ENCODE measurements at regions not wholly inside any gene's neighbourhood (a gene's known extent, or its start where the extent isn't known, plus 50 kb on each side); places are given as distances from the start of the nearest gene placed in this dataset.
"Not testable (repeated sequence)": the region's sequence is repeated elsewhere in the genome, so short reads cannot be mapped to it uniquely, and the experiment has no call there.

DNA sequence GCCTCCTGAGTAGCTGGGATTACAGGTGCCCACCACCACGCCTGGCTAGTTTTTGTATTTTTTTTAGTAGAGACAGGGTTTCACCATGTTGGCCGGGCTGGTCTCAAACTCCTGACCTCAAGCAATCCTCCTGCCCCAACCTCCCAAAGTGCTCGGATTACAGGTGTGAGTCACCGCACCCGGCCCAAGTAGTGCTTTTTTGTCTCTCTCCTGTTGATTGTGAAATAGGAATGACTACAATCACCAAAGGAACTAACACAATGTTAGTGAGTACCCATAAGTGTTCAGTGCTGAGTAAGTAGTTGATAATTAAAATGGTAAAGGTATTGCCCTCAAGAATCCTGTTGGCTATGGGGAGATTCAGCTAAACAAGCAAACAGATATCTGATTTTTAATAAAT, 294.1 kb upstream of the LYZL1 start:
- CTCF ChIA-PET = interaction anchor here (1.2 to 2.9 kb wide), 2 partner anchors 310 to 330 kb away, joined by 3 to 22 read pairs; no protein-coding TSS in a partner anchor
- H3K4me1 ChIP-seq (ENCODE audit: control insufficient read depth, insufficient read depth, low read length) = not testable (repeated sequence)
- 0 out of 2 replicates have a peak, but pooled peaks have one; percentile 24 for TF ChIP-seq ZNF664 (tag by site-specific recombination; IDR thresholded peaks at IDR 0.05)

GRCh38 chr10:28995497-28995896, 293.4 kb upstream of the LYZL1 start:
- ChIA-PET CTCF (interaction anchor here (0.7 to 2.9 kb wide), 2 partner anchors 9 to 331 kb away, joined by 4 to 22 read pairs; no protein-coding TSS in a partner anchor), POLR2A (no interaction called here)
- Histone ChIP-seq H3K4me3 (ENCODE audit: low read depth, low read length) (no peak overlapping the region), H3K4me1 (ENCODE audit: control insufficient read depth, insufficient read depth, low read length) (no peaks in the 10 kb centered on the region), H3K9me3 (ENCODE audit: control insufficient read depth, insufficient read depth, low read depth, low read length) (no peaks in the 10 kb centered on the region), H3K27ac (ENCODE audit: extremely low read depth, low read depth, low read length) (no peak overlapping the region), H3K36me3 (ENCODE audit: control insufficient read depth in 2 of 2, insufficient read depth in 1 of 2, low read length in 2 of 2) (no peaks in the 10 kb centered on the region)
- TF ChIP-seq ZNF654 (tag by site-specific recombination; IDR thresholded peaks at IDR 0.05; ENCODE audit: low read depth) = no peak
- no peak for TF ChIP-seq ZNF670 (tag by site-specific recombination; IDR thresholded peaks at IDR 0.05; ENCODE audit: low read depth)
- TF ChIP-seq ZNF830 (tag by site-specific recombination; IDR thresholded peaks at IDR 0.05; ENCODE audit: low read depth) = no peak
- TF ChIP-seq ZNF24 (tag by site-specific recombination; IDR thresholded peaks at IDR 0.05) = no peak
- TF ChIP-seq KLF16 (tag by site-specific recombination; IDR thresholded peaks at IDR 0.05) = no peak
- no peak for TF ChIP-seq ZNF629 (tag by site-specific recombination; IDR thresholded peaks at IDR 0.05)
- no peak for TF ChIP-seq HOXC10 (CRISPR knock-in tag; IDR thresholded peaks at IDR 0.05)
- TF ChIP-seq, protein P1, sequence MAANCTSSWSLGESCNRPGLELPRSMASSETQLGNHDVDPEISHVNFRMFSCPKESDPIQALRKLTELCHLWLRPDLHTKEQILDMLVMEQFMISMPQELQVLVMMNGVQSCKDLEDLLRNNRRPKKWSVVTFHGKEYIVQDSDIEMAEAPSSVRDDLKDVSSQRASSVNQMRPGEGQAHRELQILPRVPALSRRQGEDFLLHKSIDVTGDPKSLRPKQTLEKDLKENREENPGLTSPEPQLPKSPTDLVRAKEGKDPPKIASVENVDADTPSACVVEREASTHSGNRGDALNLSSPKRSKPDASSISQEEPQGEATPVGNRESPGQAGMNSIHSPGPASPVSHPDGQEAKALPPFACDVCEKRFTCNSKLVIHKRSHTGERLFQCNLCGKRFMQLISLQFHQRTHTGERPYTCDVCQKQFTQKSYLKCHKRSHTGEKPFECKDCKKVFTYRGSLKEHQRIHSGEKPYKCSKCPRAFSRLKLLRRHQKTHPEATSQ (tag by site-specific recombination; IDR thresholded peaks at IDR 0.05) = no peak
- no peak for TF ChIP-seq GLIS1 (tag by site-specific recombination; IDR thresholded peaks at IDR 0.05)

More for the DNA sequence above, 294.1 kb upstream of the LYZL1 start:
- H3K9me3 ChIP-seq (ENCODE audit: control insufficient read depth, insufficient read depth, low read depth, low read length); POLR2A ChIA-PET; H3K27ac ChIP-seq (ENCODE audit: extremely low read depth, low read depth, low read length); H3K4me3 ChIP-seq (ENCODE audit: low read depth, low read length); H3K36me3 ChIP-seq (ENCODE audit: control insufficient read depth in 2 of 2, insufficient read depth in 1 of 2, low read length in 2 of 2): not testable (repeated sequence)

DNA sequence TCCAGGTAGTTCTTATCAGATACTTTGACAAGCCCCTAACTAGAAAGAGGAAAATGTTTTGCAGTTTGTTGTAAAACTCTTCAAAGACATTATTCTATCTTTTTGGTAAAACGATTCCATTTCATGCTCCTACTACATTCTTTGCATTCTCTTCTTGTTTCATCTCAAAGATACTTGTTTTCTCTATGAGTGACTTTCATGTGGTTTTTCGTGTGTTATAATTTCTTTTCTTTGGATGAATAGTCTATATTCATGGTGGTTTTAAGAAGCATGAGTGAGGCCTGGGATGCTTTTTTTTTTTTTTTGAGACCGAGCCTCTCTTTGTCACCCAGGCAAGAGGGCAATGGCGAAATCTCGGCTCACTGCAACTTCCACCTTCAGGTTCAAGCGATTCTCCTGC, 292.5 kb upstream of the LYZL1 start:
- H3K9me3 ChIP-seq (ENCODE audit: control insufficient read depth, insufficient read depth, low read depth, low read length) = no peaks in the 10 kb centered on the region
- POLR2A ChIA-PET = no interaction called here
- H3K4me1 ChIP-seq (ENCODE audit: control insufficient read depth, insufficient read depth, low read length) = no peaks in the 10 kb centered on the region
- H3K4me3 ChIP-seq (ENCODE audit: low read depth, low read length) = no peak overlapping the region
- TF ChIP-seq, protein P2, sequence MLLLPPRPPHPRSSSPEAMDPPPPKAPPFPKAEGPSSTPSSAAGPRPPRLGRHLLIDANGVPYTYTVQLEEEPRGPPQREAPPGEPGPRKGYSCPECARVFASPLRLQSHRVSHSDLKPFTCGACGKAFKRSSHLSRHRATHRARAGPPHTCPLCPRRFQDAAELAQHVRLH (tag by site-specific recombination; IDR thresholded peaks at IDR 0.05) = no peak
- TF ChIP-seq, protein P3, sequence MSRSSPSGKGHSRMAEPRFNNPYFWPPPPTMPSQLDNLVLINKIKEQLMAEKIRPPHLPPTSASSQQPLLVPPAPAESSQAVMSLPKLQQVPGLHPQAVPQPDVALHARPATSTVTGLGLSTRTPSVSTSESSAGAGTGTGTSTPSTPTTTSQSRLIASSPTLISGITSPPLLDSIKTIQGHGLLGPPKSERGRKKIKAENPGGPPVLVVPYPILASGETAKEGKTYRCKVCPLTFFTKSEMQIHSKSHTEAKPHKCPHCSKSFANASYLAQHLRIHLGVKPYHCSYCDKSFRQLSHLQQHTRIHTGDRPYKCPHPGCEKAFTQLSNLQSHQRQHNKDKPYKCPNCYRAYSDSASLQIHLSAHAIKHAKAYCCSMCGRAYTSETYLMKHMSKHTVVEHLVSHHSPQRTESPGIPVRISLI (tag by site-specific recombination; IDR thresholded peaks at IDR 0.05) = no peak
- TF ChIP-seq ZNF157 (tag by site-specific recombination; IDR thresholded peaks at IDR 0.05) = no peak
- TF ChIP-seq ZNF544 (tag by site-specific recombination; IDR thresholded peaks at IDR 0.05) = no peak
- TF ChIP-seq ZNF404 (tag by site-specific recombination; IDR thresholded peaks at IDR 0.05) = no peak
- TF ChIP-seq ZNF155 (tag by site-specific recombination; IDR thresholded peaks at IDR 0.05) = no peak
- TF ChIP-seq ZSCAN23 (tag by site-specific recombination; IDR thresholded peaks at IDR 0.05) = no peak
- no peak for TF ChIP-seq WT1 (tag by site-specific recombination; IDR thresholded peaks at IDR 0.05)
- TF ChIP-seq KLF16 (tag by site-specific recombination; IDR thresholded peaks at IDR 0.05) = no peak
- TF ChIP-seq ZNF423 (tag by site-specific recombination; IDR thresholded peaks at IDR 0.05) = no peak
- TF ChIP-seq ZFP41 (tag by site-specific recombination; IDR thresholded peaks at IDR 0.05; ENCODE audit: borderline replicate concordance) = no peak
- TF ChIP-seq ZNF239 (tag by site-specific recombination; IDR thresholded peaks at IDR 0.05) = no peak
- TF ChIP-seq ZNF843 (tag by site-specific recombination; IDR thresholded peaks at IDR 0.05) = no peak
- no peak for TF ChIP-seq ZNF518A (tag by site-specific recombination; conservative IDR thresholded peaks at IDR 0.05; ENCODE audit: low read depth)
- TF ChIP-seq ZNF830 (tag by site-specific recombination; IDR thresholded peaks at IDR 0.05; ENCODE audit: low read depth) = no peak
- no peak for TF ChIP-seq ZNF623 (tag by site-specific recombination; IDR thresholded peaks at IDR 0.05)
- no peak for TF ChIP-seq ZNF626 (tag by site-specific recombination; IDR thresholded peaks at IDR 0.05)
- no peaks in the 10 kb centered on the region for H3K36me3 ChIP-seq (ENCODE audit: control insufficient read depth in 2 of 2, insufficient read depth in 1 of 2, low read length in 2 of 2)
- no peak overlapping the region for H3K27ac ChIP-seq (ENCODE audit: extremely low read depth, low read depth, low read length)
- CTCF ChIA-PET = interaction anchor here (0.7 kb wide), 1 partner anchor 10 kb away, joined by 4 read pairs; no protein-coding TSS in a partner anchor
